ENCODE measurements at regions not wholly inside any gene's neighbourhood (a gene's known extent, or its start where the extent isn't known, plus 50 kb on each side); places are given as distances from the start of the nearest gene placed in this dataset.

- 86 to 93% methylated on average over 1 of the region's 1 CpG for WGBS, 2 donors
These were observed 178.1 kb downstream of the RNF144B start for GRCh38 chr6:18565231-18565630.

GRCh38 chr6:18567380-18567779, 180.2 kb downstream of the RNF144B start:
- WGBS, 2 donors: 95% methylated on average over 1 to 2 of the region's 2 CpGs
- Histone ChIP-seq H3K9me3 (no peaks in the 10 kb centered on the region), H3K4me3 (no peak overlapping the region), H3K36me3 (no peaks in the 10 kb centered on the region), H3K27me3 (no peaks in the 10 kb centered on the region), H3K27ac (no peak overlapping the region), H3K4me1 (no peaks in the 10 kb centered on the region)
- TF ChIP-seq POLR2A (IDR thresholded peaks at IDR 0.05) (no peak), CTCF (IDR thresholded peaks at IDR 0.05) (no peak), POLR2AphosphoS5 (IDR thresholded peaks at IDR 0.05) (no peak), EP300 (IDR thresholded peaks at IDR 0.05) (no peak)
- ATAC-seq (ENCODE audit: low FRiP score in 2 of 2) (no peak), DNase-seq (no peak)

More at GRCh38 chr6:18565231-18565630, 178.1 kb downstream of the RNF144B start:
- no peak overlapping the region for H3K4me3 ChIP-seq
- H3K9me3 ChIP-seq: no peaks in the 10 kb centered on the region
- no peaks in the 10 kb centered on the region for H3K36me3 ChIP-seq
- DNase-seq (no peak), ATAC-seq (ENCODE audit: low FRiP score in 2 of 2) (no peak)
- H3K27me3 ChIP-seq: no peaks in the 10 kb centered on the region
- no peak for TF ChIP-seq EP300 (IDR thresholded peaks at IDR 0.05)
- TF ChIP-seq CTCF (IDR thresholded peaks at IDR 0.05): no peak
- no peak for TF ChIP-seq POLR2A (IDR thresholded peaks at IDR 0.05)
- no peak for TF ChIP-seq POLR2AphosphoS5 (IDR thresholded peaks at IDR 0.05)
- H3K4me1 ChIP-seq: no peaks in the 10 kb centered on the region
- H3K27ac ChIP-seq: no peak overlapping the region

GRCh38 chr6:18577491-18577890, 190.3 kb downstream of the RNF144B start:
- H3K4me1 ChIP-seq: no peaks in the 10 kb centered on the region
- no peak overlapping the region for H3K4me3 ChIP-seq
- H3K36me3 ChIP-seq: no peaks in the 10 kb centered on the region
- no peaks in the 10 kb centered on the region for H3K9me3 ChIP-seq
- no peak for ATAC-seq (ENCODE audit: low FRiP score in 2 of 2)
- TF ChIP-seq EP300 (IDR thresholded peaks at IDR 0.05) (no peak), CTCF (IDR thresholded peaks at IDR 0.05) (no peak), POLR2A (IDR thresholded peaks at IDR 0.05) (no peak), POLR2AphosphoS5 (IDR thresholded peaks at IDR 0.05) (no peak)
- no peak overlapping the region for H3K27ac ChIP-seq
- WGBS, 2 donors: 47 to 56% methylated on average over 2 of the region's 2 CpGs
- no peak for DNase-seq
- no peaks in the 10 kb centered on the region for H3K27me3 ChIP-seq

- Histone ChIP-seq H3K4me1 (no peaks in the 10 kb centered on the region), H3K36me3 (no peaks in the 10 kb centered on the region), H3K4me3 (no peak overlapping the region), H3K27ac (no peak overlapping the region), H3K27me3 (no peaks in the 10 kb centered on the region), H3K9me3 (no peaks in the 10 kb centered on the region)
- ATAC-seq (ENCODE audit: low FRiP score in 2 of 2): no peak
- WGBS, 2 donors: 65 to 83% methylated on average over 2 of the region's 2 CpGs
- TF ChIP-seq EP300 (IDR thresholded peaks at IDR 0.05): no peak
- no peak for TF ChIP-seq POLR2A (IDR thresholded peaks at IDR 0.05)
- TF ChIP-seq POLR2AphosphoS5 (IDR thresholded peaks at IDR 0.05): no peak
- no peak for TF ChIP-seq CTCF (IDR thresholded peaks at IDR 0.05)
- DNase-seq: no peak
These were observed 192.0 kb downstream of the RNF144B start for GRCh38 chr6:18579166-18579565.

GRCh38 chr6:18579869-18580268, 192.7 kb downstream of the RNF144B start:
- Histone ChIP-seq H3K27me3 (no peaks in the 10 kb centered on the region), H3K4me1 (no peaks in the 10 kb centered on the region), H3K36me3 (no peaks in the 10 kb centered on the region), H3K9me3 (no peaks in the 10 kb centered on the region), H3K27ac (no peak overlapping the region), H3K4me3 (no peak overlapping the region)
- no peak for DNase-seq
- 58 to 68% methylated on average over 1 of the region's 1 CpG for WGBS, 2 donors
- ATAC-seq (ENCODE audit: low FRiP score in 2 of 2): no peak
- TF ChIP-seq EP300 (IDR thresholded peaks at IDR 0.05): no peak
- no peak for TF ChIP-seq CTCF (IDR thresholded peaks at IDR 0.05)
- TF ChIP-seq POLR2AphosphoS5 (IDR thresholded peaks at IDR 0.05): no peak
- no peak for TF ChIP-seq POLR2A (IDR thresholded peaks at IDR 0.05)

Measured in upper lobe of left lung (tissue), 6 donors.